ENCODE measurements at regions not wholly inside any gene's neighbourhood (a gene's known extent, or its start where the extent isn't known, plus 50 kb on each side); places are given as distances from the start of the nearest gene placed in this dataset.
A peak's percentile ranks its signal among the peaks of the same experiment; 100 is the strongest.

- intact Hi-C loops (cut with DNase I; ENCODE audit: low total_unique reads) = loop anchor here (5.0 kb wide), 1 partner anchor 510 kb away; no protein-coding TSS in a partner anchor
- TF ChIP-seq POLR2AphosphoS5 (IDR thresholded peaks at IDR 0.05) = no peak
- TF ChIP-seq POLR2A (IDR thresholded peaks at IDR 0.05) = no peak
- TF ChIP-seq CTCF (IDR thresholded peaks at IDR 0.05 in 8 of 11, conservative IDR thresholded peaks at IDR 0.05 in 3 of 11) = no peak
- WGBS, 5 donors = 88 to 93% (median 90%) methylated on average over 15 to 21 of the region's 21 CpGs
These were observed 52.6 kb upstream of the DACT2 start for GRCh38 chr6:168371981-168372711.

GRCh38 chr6:168372889-168373288 is 53.3 kb upstream of the DACT2 start:
- no peaks in the 10 kb centered on the region for H3K36me3 ChIP-seq
- H3K4me3 ChIP-seq = no peak overlapping the region
- peaks cover 0 to 30% (median 0%) of the 10 kb centered on the region in 7 donors for H3K27me3 ChIP-seq (replicated peaks in 1 of 7)
- no peak for TF ChIP-seq POLR2AphosphoS5 (IDR thresholded peaks at IDR 0.05)
- peaks cover 0 to 5% (median 0%) of the 10 kb centered on the region in 8 donors for H3K9me3 ChIP-seq
- WGBS, 5 donors = 79 to 87% (median 83%) methylated on average over 16 of the region's 16 CpGs
- DNase-seq = no peak
- intact Hi-C loops (cut with DNase I; ENCODE audit: low total_unique reads) = loop anchor here (5.0 kb wide), 1 partner anchor 509 kb away; no protein-coding TSS in a partner anchor
- H3K27ac ChIP-seq = no peak overlapping the region
- peaks cover 0 to 9% (median 3%) of the 10 kb centered on the region in 6 donors for H3K4me1 ChIP-seq

More at GRCh38 chr6:168371981-168372711, 52.6 kb upstream of the DACT2 start:
- DNase-seq = peak; percentile 68
- Histone ChIP-seq H3K4me3 (no peak overlapping the region), H3K36me3 (no peaks in the 10 kb centered on the region), H3K27me3 (replicated peaks in 1 of 7) (peaks cover 0 to 37% (median 0%) of the 10 kb centered on the region in 7 donors), H3K4me1 (peaks cover 0 to 5% (median 2%) of the 10 kb centered on the region in 6 donors), H3K9me3 (no peaks in the 10 kb centered on the region), H3K27ac (no peak overlapping the region)

- H3K4me1 ChIP-seq = peaks cover 0 to 9% (median 3%) of the 10 kb centered on the region in 6 donors
- no peak overlapping the region for H3K27ac ChIP-seq
- H3K4me3 ChIP-seq = no peak overlapping the region
- DNase-seq = peak; percentile 34
- TF ChIP-seq CTCF (IDR thresholded peaks at IDR 0.05 in 8 of 11, conservative IDR thresholded peaks at IDR 0.05 in 3 of 11) = no peak
- TF ChIP-seq POLR2A (IDR thresholded peaks at IDR 0.05) = no peak
- no peak for TF ChIP-seq POLR2AphosphoS5 (IDR thresholded peaks at IDR 0.05)
- intact Hi-C loops (cut with DNase I; ENCODE audit: low total_unique reads) = loop anchor here (5.0 kb wide), 1 partner anchor 509 kb away; no protein-coding TSS in a partner anchor
- H3K9me3 ChIP-seq = peaks cover 0 to 5% (median 0%) of the 10 kb centered on the region in 8 donors
- 87 to 93% (median 93%) methylated on average over 7 of the region's 7 CpGs for WGBS, 5 donors
- no peaks in the 10 kb centered on the region for H3K36me3 ChIP-seq
- peaks cover 0 to 27% (median 0%) of the 10 kb centered on the region in 7 donors for H3K27me3 ChIP-seq (replicated peaks in 1 of 7)
These were observed 53.8 kb upstream of the DACT2 start for GRCh38 chr6:168373389-168373788.

GRCh38 chr6:168374051-168374502 is 54.5 kb upstream of the DACT2 start:
- WGBS, 5 donors = 77 to 90% (median 86%) methylated on average over 9 to 13 of the region's 13 CpGs

More at GRCh38 chr6:168374051-168374502, 54.5 kb upstream of the DACT2 start:
- Histone ChIP-seq H3K9me3 (peaks cover 0 to 5% (median 0%) of the 10 kb centered on the region in 8 donors), H3K27ac (no peak overlapping the region), H3K36me3 (no peaks in the 10 kb centered on the region), H3K4me3 (no peak overlapping the region), H3K27me3 (replicated peaks in 1 of 7) (peaks cover 0 to 21% (median 0%) of the 10 kb centered on the region in 7 donors), H3K4me1 (peaks cover 0 to 9% (median 3%) of the 10 kb centered on the region in 6 donors)
- intact Hi-C loops (cut with DNase I; ENCODE audit: low total_unique reads) = loop anchor here (5.0 kb wide), 1 partner anchor 508 kb away; no protein-coding TSS in a partner anchor
- TF ChIP-seq POLR2AphosphoS5 (IDR thresholded peaks at IDR 0.05) (no peak), POLR2A (IDR thresholded peaks at IDR 0.05) (no peak), CTCF (IDR thresholded peaks at IDR 0.05 in 8 of 11, conservative IDR thresholded peaks at IDR 0.05 in 3 of 11) (no peak)
- DNase-seq = peak; percentile 70

Data from spleen (tissue), 11 donors.